ENCODE measurements at regions not wholly inside any gene's neighbourhood (a gene's known extent, or its start where the extent isn't known, plus 50 kb on each side); places are given as distances from the start of the nearest gene placed in this dataset.

- no peak for DNase-seq (ENCODE audit: low read depth in 4 of 4, low spot score in 2 of 4)
Observed at GRCh38 chr16:89027281-89027680, 50.3 kb upstream of the CBFA2T3 start.

GRCh38 chr16:89031715-89032659, 55.0 kb upstream of the CBFA2T3 start:
- no peak for DNase-seq (ENCODE audit: low read depth in 4 of 4, low spot score in 2 of 4)

- DNase-seq (ENCODE audit: low read depth in 4 of 4, low spot score in 2 of 4): no peak
Observed at GRCh38 chr16:89033304-89033703, 56.3 kb upstream of the CBFA2T3 start.

GRCh38 chr16:89033796-89034572, 57.0 kb upstream of the CBFA2T3 start:
- DNase-seq (ENCODE audit: low read depth in 4 of 4, low spot score in 2 of 4): no peak

- DNase-seq (ENCODE audit: low read depth in 4 of 4, low spot score in 2 of 4): no peak
Observed at GRCh38 chr16:89034573-89034961, 57.6 kb upstream of the CBFA2T3 start.

- no peak for DNase-seq (ENCODE audit: low read depth in 4 of 4, low spot score in 2 of 4)
Observed at GRCh38 chr16:89034971-89035668, 58.1 kb upstream of the CBFA2T3 start.

- no peak for DNase-seq (ENCODE audit: low read depth in 4 of 4, low spot score in 2 of 4)
Observed at GRCh38 chr16:89035669-89036570, 57.7 kb upstream of the ACSF3 start.

GRCh38 chr16:89036776-89037175, 56.9 kb upstream of the ACSF3 start:
- no peak for DNase-seq (ENCODE audit: low read depth in 4 of 4, low spot score in 2 of 4)

- DNase-seq (ENCODE audit: low read depth in 4 of 4, low spot score in 2 of 4): peak; percentile 21 to 62 (median 46)
Observed at GRCh38 chr16:89037261-89038152, 56.1 kb upstream of the ACSF3 start.

GRCh38 chr16:89038221-89038721, 55.4 kb upstream of the ACSF3 start:
- DNase-seq (ENCODE audit: low read depth in 4 of 4, low spot score in 2 of 4): no peak

- no peak for DNase-seq (ENCODE audit: low read depth in 4 of 4, low spot score in 2 of 4)
Observed at GRCh38 chr16:89038811-89039735, 54.6 kb upstream of the ACSF3 start.

GRCh38 chr16:89039756-89040155, 53.9 kb upstream of the ACSF3 start:
- DNase-seq (ENCODE audit: low read depth in 4 of 4, low spot score in 2 of 4): no peak

GRCh38 chr16:89040391-89040790, 53.3 kb upstream of the ACSF3 start:
- no peak for DNase-seq (ENCODE audit: low read depth in 4 of 4, low spot score in 2 of 4)

GRCh38 chr16:89040861-89041570, 52.6 kb upstream of the ACSF3 start:
- DNase-seq (ENCODE audit: low read depth in 4 of 4, low spot score in 2 of 4): no peak

GRCh38 chr16:89041571-89042481, 51.8 kb upstream of the ACSF3 start:
- DNase-seq (ENCODE audit: low read depth in 4 of 4, low spot score in 2 of 4): no peak

Measured in left renal cortex interstitium (tissue), 4 donors.